GM19239 (cell line): ENCODE measurements at regions not wholly inside any gene's neighbourhood (a gene's known extent, or its start where the extent isn't known, plus 50 kb on each side); places are given as distances from the start of the nearest gene placed in this dataset.

Experiments used
- DNase-seq: peaks from one replicate; pipeline ENCODE4 v3.0.0; 2011; ENCODE audit warnings: low spot score; ENCODE audit not compliant: insufficient read length
- FAIRE-seq: peaks from 2 replicates; lab custom pipeline; 2011; peaks lifted over from hg19 to GRCh38; lab: Jason Lieb, UNC

DNA sequence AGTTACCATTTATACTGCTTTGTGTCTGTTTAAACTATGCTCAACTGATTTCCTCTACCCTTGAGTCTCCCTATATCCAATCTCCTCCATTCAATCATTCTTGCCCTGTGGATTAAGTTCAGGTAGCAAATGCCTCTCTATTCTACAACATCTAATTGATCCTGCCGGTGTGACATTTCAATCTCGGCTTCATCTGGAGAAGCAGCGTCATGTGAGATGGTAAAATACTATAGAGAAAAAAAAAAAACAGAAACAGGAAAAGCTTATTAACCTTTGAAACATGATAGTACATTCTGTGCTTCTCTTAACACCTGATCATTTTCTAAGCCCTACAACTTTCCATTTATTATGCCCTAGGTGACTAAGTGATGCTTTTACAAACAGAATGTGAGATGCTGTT is 89.4 kb downstream of the KCTD12 start:
- no peak for FAIRE-seq
- no peak for DNase-seq

DNA sequence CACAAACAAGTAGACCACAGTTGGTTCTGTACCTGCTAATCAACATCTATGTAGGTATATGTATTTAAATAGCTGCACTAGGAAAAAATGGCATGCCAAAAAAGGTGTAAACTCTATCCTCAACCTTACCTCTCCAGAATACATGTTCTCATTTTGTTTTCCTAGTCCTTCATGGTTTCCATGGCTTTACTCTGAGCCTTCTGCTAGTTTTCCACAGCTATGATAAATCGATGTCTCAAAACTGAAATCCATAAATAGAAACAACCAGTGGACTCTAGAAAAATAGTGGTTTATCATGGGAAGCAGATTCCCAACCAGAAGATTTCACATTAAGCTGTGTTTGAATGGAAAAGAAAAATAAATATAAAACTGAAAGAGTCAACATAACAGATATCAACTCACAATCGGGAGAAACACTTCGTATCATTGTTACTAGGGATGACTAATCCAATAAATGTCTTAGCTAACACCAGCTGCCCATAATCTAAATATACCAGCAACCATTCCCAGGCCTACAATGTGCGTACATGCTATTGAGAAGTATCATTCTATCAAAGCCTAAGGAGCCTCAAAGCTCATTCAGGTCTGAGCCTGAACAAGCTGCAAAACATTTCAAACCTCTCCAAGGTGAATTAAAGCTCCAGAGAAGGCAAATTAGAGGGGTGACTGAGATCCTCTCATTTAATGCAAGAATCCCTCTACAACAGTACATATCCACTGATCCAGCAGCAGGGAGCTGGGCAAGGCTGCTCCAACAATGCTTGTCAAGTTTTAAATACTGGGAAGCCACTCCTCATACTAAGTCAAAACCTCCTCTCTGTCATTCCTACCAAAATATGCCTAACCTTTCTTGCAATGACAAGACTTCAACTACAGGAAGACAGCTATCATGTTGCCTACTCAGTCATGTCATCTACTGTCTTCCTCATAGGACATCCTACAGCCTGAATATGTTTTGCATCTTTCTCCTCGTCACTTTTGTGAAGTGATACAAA is 90.2 kb downstream of the KCTD12 start:
- DNase-seq = no peak
- no peak for FAIRE-seq

DNA sequence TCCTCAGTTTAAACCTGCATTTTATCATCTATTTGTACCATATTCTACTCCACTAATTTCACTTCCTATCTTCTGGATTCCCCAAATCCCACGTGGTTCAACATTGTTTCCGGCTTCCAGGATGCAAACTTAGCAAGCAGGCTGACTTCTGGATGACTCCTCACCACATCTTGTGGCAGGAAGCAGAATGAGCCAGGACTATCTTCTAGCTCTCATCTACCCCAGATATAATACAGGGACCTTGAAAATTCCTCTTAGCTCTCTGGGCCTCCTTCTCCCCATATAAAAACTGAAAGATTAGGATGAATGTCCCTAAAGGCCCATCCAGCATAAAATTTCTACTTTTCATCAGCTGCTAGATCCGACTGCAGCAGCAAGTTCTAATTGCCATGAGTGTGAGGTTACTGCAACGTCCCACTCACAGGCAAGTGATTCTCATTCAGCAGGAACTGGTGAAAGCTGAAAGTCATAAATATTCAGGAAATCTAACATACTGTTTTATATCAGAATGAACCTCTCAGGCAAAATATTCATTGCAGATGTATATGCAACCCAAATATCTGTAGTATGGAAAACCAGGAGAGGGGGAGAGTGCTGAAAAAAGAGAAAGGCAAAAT is 93.4 kb downstream of the KCTD12 start:
- FAIRE-seq = no peak
- DNase-seq = no peak

DNA sequence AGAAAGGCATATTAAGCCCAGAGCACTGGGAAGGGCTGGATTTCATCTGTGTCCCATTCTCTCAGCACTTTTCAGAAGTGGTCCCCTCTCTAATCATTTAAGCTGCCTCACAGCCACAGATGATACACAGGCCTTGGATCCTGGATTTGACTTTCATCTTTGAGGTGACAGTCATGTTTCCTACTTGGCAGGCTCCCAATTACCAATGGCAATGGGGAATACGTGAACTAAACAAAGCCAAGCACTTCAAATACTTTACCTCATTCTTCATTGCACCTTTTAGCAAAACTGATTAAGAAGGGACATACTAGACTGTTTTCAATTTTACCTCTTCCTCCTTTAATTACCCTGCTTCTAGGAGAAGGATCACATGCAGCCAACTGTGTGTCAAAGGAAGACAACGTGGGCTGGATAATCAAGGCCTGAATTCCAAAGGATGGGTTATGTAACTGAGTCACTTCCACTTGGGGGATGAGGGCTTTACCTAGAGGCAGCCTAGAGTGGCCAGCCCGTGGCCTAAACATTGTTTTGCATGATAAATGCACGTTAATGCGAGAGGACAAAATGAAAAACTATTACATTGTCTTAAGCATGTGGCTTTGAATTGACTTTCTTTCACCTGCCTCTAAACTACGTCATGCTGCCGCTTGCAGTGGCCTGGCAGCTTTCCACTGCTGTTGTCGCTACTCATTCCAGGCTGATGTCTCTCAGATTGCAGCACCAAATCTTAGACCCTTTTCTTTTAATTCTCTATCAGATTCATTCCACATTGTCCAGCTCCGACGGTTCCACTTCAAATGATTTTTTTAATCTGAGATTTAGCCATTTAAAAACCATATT is 95.0 kb downstream of the KCTD12 start:
- DNase-seq = no peak

DNA sequence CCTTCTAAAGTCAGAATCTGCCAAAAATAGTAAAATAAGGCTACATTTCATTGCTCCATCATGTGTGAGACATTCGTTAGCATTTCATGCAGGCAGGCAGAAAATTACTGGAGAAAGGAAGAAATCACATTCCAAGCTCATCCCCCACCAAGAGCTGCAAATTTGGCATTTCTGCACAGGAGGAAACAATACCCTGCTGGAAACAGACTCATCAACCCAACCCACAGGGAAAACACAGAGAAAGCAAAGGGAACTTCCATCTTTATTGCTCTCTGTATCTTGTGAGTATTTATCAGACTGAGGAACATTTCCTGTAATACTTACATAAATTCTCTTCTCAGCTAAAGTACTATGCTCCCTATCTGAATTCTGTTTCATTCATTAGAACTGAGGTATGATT is 95.7 kb downstream of the KCTD12 start:
- FAIRE-seq = no peak
- DNase-seq = no peak

More for the DNA sequence above, 95.0 kb downstream of the KCTD12 start:
- FAIRE-seq = no peak

DNA sequence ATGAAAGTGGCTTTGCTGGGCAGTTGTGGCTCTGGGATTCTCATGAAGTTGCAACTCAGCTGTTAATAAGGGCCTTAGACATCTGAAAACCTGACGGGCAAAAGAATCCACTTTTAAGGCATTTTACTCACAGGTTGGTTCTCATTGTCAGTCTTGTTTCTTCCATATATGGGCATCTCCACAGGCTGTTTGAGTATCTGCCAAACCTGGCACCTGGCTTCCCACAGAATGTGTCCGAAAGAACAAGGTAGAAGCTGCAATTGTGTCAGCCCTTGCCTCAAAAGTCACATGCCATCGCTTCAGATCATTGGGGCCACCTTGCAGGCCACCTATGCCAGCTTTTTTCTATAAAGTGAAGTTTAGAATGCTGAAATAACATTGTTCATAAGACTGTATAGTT is 102.4 kb downstream of the KCTD12 start:
- no peak for FAIRE-seq
- no peak for DNase-seq

DNA sequence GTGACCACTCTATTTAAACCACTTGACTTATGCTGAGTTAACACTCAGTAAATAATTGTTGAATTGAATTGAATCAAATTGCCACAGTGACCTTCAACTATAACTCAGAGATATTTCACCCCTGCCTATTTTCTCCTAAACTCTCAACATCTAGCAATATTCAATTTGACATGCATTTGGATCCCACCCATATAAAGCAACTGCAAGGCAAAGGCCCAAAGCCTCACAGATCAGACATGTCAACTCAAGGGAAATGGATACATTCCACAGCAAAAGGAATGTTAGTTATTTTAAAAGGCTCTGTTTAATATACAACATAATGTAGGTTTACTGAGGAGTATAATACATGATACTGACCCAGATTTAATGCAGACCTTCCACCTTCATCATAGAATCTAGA is 107.4 kb downstream of the KCTD12 start:
- DNase-seq = no peak
- FAIRE-seq = no peak

DNA sequence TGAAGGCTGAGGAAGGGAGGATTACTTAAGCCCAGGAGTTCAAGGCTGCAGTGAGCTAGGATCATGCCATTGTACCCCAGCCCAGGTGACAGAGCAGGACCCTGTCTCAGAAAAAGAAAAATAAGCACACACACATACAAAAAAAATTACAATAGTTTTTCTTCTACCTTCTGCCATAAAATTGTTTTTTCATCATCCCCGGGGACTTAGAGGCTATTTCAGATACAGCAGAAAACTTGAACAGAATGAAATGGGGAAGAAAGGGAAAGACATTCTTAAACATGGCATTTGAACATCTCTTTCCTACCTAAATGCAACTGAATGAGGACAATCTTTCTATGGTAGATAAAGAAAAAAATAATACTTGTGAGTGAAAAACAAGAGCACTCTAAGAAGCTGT is 109.1 kb downstream of the KCTD12 start:
- DNase-seq = no peak
- no peak for FAIRE-seq

DNA sequence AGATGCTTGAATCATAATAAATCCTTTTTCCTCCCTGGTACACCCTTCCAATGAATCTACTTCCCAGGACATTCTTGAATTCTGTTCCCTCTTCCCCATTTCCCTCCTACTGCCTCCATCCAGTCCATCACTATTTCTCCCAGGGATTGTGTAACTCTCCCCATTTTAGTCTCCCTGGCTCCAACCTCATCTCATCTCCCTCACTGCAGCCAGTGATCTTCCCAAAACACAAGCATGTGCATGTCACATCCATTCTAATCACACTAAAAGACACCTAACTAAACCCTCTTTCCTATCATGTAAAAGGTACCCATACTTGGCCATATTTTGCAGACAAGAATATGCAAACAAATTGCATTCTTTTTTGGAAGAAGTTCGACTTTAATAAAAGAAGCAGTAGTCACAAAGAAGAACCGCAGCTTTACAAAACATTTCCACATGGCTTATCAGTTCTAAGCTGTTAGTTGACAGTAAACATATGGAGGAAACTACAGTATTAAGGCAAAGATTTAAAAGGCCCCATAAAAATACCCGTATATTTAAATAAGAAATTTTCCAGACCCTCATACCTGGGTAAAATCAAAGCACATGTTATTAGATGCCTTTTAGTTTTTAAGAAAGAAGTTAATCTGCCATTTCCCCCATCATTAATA is 111.0 kb downstream of the KCTD12 start:
- no peak for DNase-seq
- no peak for FAIRE-seq

DNA sequence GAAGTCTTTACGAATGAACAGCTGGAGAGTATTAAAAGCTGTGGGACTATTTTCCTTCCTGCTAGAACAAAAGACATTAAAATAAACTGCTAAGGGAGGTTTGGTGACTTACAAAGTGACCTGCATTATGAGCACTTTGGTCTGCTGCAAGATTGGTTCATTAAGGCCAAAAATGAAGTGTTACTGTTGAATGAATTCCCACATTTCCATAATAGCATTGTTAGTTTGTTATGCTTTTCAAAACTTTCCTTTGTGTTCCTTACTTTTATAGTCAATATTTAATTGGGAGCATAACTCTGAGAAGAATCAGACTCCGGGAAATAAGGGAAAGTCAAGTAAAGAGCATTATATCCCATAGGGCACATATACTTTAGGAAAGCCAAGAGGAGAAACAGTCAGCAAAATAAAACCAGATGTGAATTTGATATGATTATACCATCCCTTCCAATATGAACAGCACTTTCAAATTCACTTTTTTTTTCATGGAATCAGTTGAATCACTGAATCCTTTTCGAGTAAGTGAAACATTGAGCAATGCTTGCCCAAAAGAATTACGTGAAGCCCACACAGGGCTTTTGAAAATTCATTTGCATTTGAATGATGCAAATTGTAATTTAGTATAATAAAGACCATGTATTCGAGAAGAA is 112.6 kb downstream of the KCTD12 start:
- FAIRE-seq (no peak), DNase-seq (no peak)

DNA sequence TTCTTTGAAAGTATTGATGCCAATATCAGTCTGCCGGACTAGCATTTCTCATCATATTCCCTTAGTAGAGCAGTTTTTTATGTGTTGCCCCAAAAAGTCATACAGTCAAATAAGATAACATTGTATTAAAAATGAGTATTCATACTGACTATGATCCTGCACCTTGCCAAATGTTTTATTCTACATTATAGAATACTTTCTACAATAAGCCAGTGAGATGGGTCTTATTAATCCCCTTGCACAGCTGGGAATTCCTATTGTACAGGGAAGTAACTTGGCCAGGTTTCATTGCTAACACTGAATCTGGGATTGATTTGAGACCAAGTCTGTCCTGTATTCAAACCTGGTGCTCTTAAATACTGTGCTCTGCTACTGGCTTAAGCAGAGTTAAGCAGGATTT is 114.0 kb downstream of the KCTD12 start:
- no peak for FAIRE-seq

DNA sequence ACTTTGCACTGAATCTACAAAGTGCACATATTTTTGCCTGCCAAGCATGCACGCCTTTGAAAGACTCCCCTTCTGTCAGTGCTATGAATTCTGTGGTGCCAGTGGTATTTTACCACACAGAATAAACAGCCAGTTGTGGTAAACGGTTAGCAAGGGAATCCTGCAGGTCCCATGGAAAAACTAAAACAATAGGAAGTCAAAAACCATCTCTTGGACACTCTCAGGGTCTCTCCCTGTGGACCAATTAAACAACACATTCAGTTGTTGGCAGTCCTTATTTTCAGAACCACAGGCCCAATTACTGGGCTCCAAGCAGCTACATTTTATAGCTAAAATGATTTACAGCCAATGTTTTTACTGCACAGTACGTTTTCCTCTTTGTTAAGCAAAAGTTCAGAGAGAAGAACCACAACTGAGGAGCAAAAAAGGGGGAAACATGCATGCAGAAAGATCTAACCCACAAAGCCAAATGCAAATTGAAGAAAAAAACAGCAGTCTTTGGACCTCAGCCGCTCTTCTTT is 116.9 kb downstream of the KCTD12 start:
- FAIRE-seq (no peak), DNase-seq (no peak)

More for the DNA sequence above, 114.0 kb downstream of the KCTD12 start:
- DNase-seq = no peak

DNA sequence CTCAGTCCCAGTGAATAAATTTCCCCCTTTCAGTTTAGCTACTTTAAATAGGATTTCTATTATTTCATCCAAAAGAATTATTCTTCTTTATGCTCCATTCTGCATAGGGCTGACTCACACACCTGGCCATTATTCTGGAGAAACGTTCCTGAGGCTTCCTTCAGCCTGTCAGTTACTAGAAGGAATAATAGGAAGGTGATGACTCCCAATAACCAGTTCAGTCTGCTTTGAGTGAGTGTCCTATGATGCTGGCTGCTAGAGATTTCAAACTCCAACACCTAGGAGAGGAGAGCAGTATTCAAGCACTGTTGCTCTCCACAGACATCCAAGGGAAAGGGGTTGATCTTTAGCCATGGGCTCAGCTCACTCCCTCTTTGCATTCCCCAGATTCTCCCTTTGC is 117.8 kb downstream of the KCTD12 start:
- no peak for FAIRE-seq
- no peak for DNase-seq

DNA sequence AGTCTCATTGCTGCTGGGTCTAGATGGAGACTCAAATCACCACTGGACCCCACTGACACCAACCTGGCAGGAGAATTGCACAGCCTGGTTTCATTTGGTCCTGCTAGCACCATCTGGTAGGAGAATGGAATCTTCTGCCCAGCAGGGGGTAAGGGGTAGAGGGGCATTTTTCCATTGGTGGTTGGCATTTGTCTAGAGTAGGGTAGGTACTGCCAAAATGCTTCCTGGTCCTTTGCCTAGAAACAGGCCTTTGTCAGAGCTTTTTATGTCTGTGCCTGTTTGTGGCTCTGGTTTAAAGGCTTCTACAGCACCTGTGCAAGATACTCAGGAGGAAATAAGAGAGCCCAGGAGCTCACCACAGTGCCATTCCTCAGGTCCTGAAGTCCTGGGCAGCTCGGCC is 121.3 kb downstream of the KCTD12 start:
- DNase-seq (no peak), FAIRE-seq (no peak)

DNA sequence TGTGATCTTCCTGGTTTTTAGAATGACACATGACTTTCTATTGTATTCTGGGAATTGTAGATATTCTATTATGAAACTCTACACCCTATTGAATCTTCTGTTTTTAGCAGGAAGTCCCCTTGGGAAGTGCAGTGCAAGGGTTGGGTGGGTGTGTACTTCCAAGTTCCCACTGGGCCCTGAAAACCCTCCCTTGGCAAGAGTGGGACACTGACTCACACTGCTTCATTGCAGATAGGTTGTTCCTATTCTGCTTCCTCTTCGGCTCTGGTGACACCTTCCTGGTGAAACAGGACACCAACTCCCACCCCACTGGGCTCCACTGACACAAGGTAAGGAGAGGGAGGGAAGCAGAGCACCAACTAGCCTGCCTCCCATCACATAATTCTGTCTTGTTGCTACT is 121.8 kb downstream of the KCTD12 start:
- FAIRE-seq (no peak), DNase-seq (no peak)

DNA sequence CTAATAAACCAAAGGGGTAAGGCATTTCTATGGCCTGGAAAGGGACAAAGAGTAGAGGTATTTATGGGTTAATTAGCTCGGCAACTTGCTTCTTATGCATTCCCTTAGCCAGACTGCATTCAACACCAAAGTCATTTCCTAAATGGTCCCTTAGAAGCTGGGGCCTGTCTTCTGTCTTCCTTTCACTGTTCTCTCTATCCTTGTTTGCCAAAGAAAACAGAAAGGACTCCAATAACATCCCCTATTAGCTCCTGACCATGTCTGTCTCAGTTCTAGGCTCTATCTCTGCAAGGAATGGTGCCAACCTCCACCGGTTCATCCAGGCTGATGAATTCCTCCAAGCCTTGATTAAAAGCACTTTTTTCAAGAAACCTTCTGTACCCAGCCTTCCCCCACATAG is 123.5 kb downstream of the KCTD12 start:
- no peak for DNase-seq
- FAIRE-seq = no peak

DNA sequence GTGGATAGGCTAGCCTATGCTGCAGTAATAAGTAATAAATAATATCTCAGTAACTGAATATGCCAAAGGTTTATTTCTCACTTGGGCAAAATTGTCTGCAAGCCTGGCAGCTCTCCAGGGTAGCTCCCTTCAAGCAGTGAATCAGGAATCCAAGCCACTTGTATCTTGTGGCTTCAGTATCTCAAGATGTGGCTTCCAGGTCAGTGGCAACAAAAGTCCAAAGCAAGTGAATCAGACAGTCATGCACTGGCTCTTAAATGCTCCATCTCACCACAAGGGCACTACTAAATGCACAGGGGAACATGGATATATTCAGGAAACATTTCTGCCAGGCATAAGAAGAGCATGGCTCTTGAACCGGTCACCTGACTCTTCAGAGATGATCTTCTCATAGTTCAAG is 126.3 kb downstream of the KCTD12 start:
- no peak for FAIRE-seq
- DNase-seq = no peak

DNA sequence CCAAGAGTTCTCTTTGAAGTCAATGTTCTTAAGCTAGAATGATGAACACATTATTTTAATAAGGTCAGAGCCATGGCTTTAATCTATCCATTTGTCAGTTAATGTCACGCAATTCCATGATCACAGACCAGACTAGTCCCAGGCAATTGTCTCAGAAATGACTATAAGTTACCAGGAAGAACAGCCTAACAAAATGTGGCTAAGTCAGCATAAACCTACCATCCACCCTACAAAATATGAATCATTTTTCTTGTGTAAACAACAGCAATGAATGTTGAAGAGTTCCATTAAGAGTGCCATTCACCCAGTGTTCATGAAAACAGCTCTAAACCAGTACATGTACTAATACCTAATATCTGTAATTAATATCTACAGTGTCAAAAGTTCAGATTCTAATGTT is 127.5 kb downstream of the KCTD12 start:
- DNase-seq (no peak), FAIRE-seq (no peak)

DNA sequence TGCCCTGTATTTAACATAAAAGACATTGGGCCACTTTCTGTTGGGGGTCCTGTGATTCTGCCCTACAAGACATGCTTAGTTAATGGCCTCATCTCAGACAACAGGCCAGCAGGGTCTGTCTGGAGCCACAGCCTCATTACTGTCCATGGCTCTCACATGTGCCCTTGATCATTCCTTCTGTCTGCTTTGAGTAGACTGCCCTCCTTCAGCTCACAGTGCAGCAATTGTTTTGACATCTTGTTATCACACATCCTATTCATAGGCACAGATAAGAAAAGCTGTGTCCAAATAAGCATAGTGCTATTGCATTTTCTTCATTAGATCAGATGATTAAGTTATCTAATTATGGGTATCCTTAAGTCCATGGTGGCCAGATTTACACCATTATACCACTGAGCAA is 127.9 kb downstream of the KCTD12 start:
- FAIRE-seq (no peak), DNase-seq (no peak)

DNA sequence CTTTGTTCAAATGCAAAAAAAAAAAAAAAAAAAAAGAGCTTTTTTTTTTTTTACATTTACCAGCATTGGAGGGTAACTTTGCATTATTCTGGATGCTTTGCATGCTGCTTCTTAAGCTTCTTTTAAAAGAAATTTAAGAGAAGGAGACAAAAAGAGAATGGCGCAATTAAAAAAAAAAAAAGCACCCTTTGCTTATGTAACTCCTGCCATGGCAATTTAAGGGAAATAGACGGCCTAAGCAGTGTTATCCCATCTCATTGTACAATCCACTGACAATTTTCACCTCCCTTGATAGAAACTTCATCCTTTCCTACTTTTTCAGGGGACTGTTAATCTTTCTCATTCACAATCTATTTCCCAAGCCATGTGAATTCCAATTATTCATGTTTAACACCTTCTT is 129.8 kb downstream of the KCTD12 start:
- FAIRE-seq (no peak), DNase-seq (no peak)
